ENCODE measurements at regions not wholly inside any gene's neighbourhood (a gene's known extent, or its start where the extent isn't known, plus 50 kb on each side); places are given as distances from the start of the nearest gene placed in this dataset.

GRCh38 chr6:1039746-1040145, 272.2 kb upstream of the FOXQ1 start:
- Mint-ChIP-seq H3K36me3 (ENCODE audit: low read depth) (no peaks in the 10 kb centered on the region), H3K4me3 (no peak overlapping the region), H3K4me1 (no peaks in the 10 kb centered on the region), H3K27ac (ENCODE audit: unreplicated experiment) (no peak overlapping the region), H3K27me3 (ENCODE audit: low read depth) (peaks cover 10% of the 10 kb centered on the region), H3K9me3 (no peaks in the 10 kb centered on the region)
- TF ChIP-seq CTCF (conservative IDR thresholded peaks at IDR 0.05): no peak
- no peak for DNase-seq (ENCODE audit: low read depth, low spot score)

- Mint-ChIP-seq H3K27me3 (ENCODE audit: low read depth) (peaks cover 10% of the 10 kb centered on the region), H3K4me3 (no peak overlapping the region)
- TF ChIP-seq CTCF (conservative IDR thresholded peaks at IDR 0.05): no peak
These were observed 272.7 kb upstream of the FOXQ1 start for GRCh38 chr6:1039191-1039590.

GRCh38 chr6:1037430-1038202, 274.3 kb upstream of the FOXQ1 start:
- no peak for TF ChIP-seq CTCF (conservative IDR thresholded peaks at IDR 0.05)
- no peaks in the 10 kb centered on the region for H3K4me1 Mint-ChIP-seq
- H3K9me3 Mint-ChIP-seq: no peaks in the 10 kb centered on the region
- no peaks in the 10 kb centered on the region for H3K36me3 Mint-ChIP-seq (ENCODE audit: low read depth)
- peaks cover 7% of the 10 kb centered on the region for H3K27me3 Mint-ChIP-seq (ENCODE audit: low read depth)
- H3K4me3 Mint-ChIP-seq: no peak overlapping the region
- no peak overlapping the region for H3K27ac Mint-ChIP-seq (ENCODE audit: unreplicated experiment)
- DNase-seq (ENCODE audit: low read depth, low spot score): no peak

More at GRCh38 chr6:1039191-1039590, 272.7 kb upstream of the FOXQ1 start:
- no peaks in the 10 kb centered on the region for H3K9me3 Mint-ChIP-seq
- DNase-seq (ENCODE audit: low read depth, low spot score): no peak
- no peaks in the 10 kb centered on the region for H3K4me1 Mint-ChIP-seq
- no peaks in the 10 kb centered on the region for H3K36me3 Mint-ChIP-seq (ENCODE audit: low read depth)
- no peak overlapping the region for H3K27ac Mint-ChIP-seq (ENCODE audit: unreplicated experiment)

GRCh38 chr6:1035401-1035800, 276.5 kb upstream of the FOXQ1 start:
- no peaks in the 10 kb centered on the region for H3K4me1 Mint-ChIP-seq
- DNase-seq (ENCODE audit: low read depth, low spot score): no peak
- H3K4me3 Mint-ChIP-seq: no peak overlapping the region
- TF ChIP-seq CTCF (conservative IDR thresholded peaks at IDR 0.05): no peak
- H3K27ac Mint-ChIP-seq (ENCODE audit: unreplicated experiment): no peak overlapping the region
- H3K9me3 Mint-ChIP-seq: peaks cover 4% of the 10 kb centered on the region
- peaks cover 2% of the 10 kb centered on the region for H3K27me3 Mint-ChIP-seq (ENCODE audit: low read depth)
- no peaks in the 10 kb centered on the region for H3K36me3 Mint-ChIP-seq (ENCODE audit: low read depth)

- Mint-ChIP-seq H3K36me3 (ENCODE audit: low read depth) (no peaks in the 10 kb centered on the region), H3K27me3 (ENCODE audit: low read depth) (no peaks in the 10 kb centered on the region), H3K4me3 (no peak overlapping the region), H3K27ac (ENCODE audit: unreplicated experiment) (no peak overlapping the region), H3K9me3 (peaks cover 4% of the 10 kb centered on the region), H3K4me1 (no peaks in the 10 kb centered on the region)
- no peak for TF ChIP-seq CTCF (conservative IDR thresholded peaks at IDR 0.05)
- DNase-seq (ENCODE audit: low read depth, low spot score): no peak
These were observed 280.2 kb upstream of the FOXQ1 start for GRCh38 chr6:1031720-1032119.
